Natural killer cell (primary cell): ENCODE measurements at regions not wholly inside any gene's neighbourhood (a gene's known extent, or its start where the extent isn't known, plus 50 kb on each side); places are given as distances from the start of the nearest gene placed in this dataset.

ENCODE experiments used
- ATAC-seq, 3 donors: fragments of 150-1000 bp in 2 of 3; fragments of 200-7000 bp in 1 of 3; cut with Tn5 transposase; 1 replicate in 1 of 3; 2 replicates in 2 of 3; pipeline ENCODE4 v1.10.0; 2021; ENCODE audit warnings: mild to moderate bottlenecking in 2 of 3, moderate library complexity in 2 of 3
- DNase-seq, 2 donors: peaks; one replicate each; pipeline versions ENCODE4 v3.0.0 to v3.0.0-alpha.2; 2013 to 2021; ENCODE audit warnings: mixed read lengths in 1 of 2
- H3K27ac ChIP-seq: one replicate; pipeline ENCODE4 v1.5.1; 2013; ENCODE audit warnings: mild to moderate bottlenecking, low read length
- H3K27me3 ChIP-seq: one replicate; pipeline ENCODE4 v1.6.1; 2013; ENCODE audit warnings: low read length; ENCODE audit not compliant: control insufficient read depth, insufficient read depth
- H3K36me3 ChIP-seq: one replicate; pipeline ENCODE4 v1.6.1; 2013; ENCODE audit warnings: low read length; ENCODE audit not compliant: control insufficient read depth, insufficient read depth
- H3K4me1 ChIP-seq: one replicate; pipeline ENCODE4 v1.6.1; 2013; ENCODE audit warnings: low read length; ENCODE audit not compliant: control insufficient read depth, insufficient read depth
- H3K4me3 ChIP-seq: one replicate; pipeline ENCODE4 v1.5.1; 2013; ENCODE audit warnings: low read length
- H3K9me3 ChIP-seq: one replicate; pipeline ENCODE4 v1.6.1; 2013; ENCODE audit warnings: low read length; ENCODE audit not compliant: control insufficient read depth, insufficient read depth
- H3K27ac Mint-ChIP-seq, 2 donors: one replicate each; pipeline ENCODE4 v1.8.0; 2022; ENCODE audit warnings: mild to moderate bottlenecking in 2 of 2, mixed read lengths in 2 of 2, moderate library complexity in 1 of 2
- H3K27me3 Mint-ChIP-seq, 2 donors: one replicate each; pipeline ENCODE4 v1.8.0; 2022; ENCODE audit warnings: low read depth in 2 of 2, mixed read lengths in 2 of 2
- H3K36me3 Mint-ChIP-seq: one replicate; pipeline ENCODE4 v1.8.0; 2022; ENCODE audit warnings: mixed read lengths
- H3K4me1 Mint-ChIP-seq, 2 donors: one replicate each; pipeline ENCODE4 v1.8.0; 2022; ENCODE audit warnings: mixed read lengths in 2 of 2
- H3K4me3 Mint-ChIP-seq: one replicate; pipeline ENCODE4 v1.8.0; 2022; ENCODE audit warnings: mild to moderate bottlenecking, moderate library complexity, mixed read lengths
- H3K9me3 Mint-ChIP-seq, 2 donors: one replicate each; pipeline ENCODE4 v1.8.0; 2022; ENCODE audit warnings: mixed read lengths in 2 of 2
- WGBS: methylation state at CpG from one replicate; pipeline ENCODE4 v1.1.7; 2013; ENCODE audit warnings: missing lambda C conversion rate; ENCODE audit not compliant: insufficient coverage; 5-methylcytosine and 5-hydroxymethylcytosine counted together
- intact Hi-C: fragments of 100-400 bp; cut with micrococcal nuclease; formaldehyde crosslinking; loops from one replicate; pipeline ENCODE4 v1.14.2; 2022
- TF ChIP-seq, protein P1 (sequence below): fragments of 200-600 bp; IDR thresholded peaks from one replicate; pipeline ENCODE4 v1.8.0; 2022; ENCODE audit warnings: antibody characterized with exemption

- Histone ChIP-seq H3K27ac (no peak overlapping the region), H3K4me1 (no peaks in the 10 kb centered on the region), H3K36me3 (no peaks in the 10 kb centered on the region), H3K9me3 (no peaks in the 10 kb centered on the region), H3K27me3 (no peaks in the 10 kb centered on the region), H3K4me3 (no peak overlapping the region)
- no peaks in the 10 kb centered on the region for H3K36me3 Mint-ChIP-seq
- no peak overlapping the region for H3K4me3 Mint-ChIP-seq
- intact Hi-C loops, result no loop called here
- no peaks in the 10 kb centered on the region for H3K9me3 Mint-ChIP-seq
- ATAC-seq (peak in 1 of 3 donors; percentile 21), DNase-seq (no peak)
- H3K4me1 Mint-ChIP-seq, result no peaks in the 10 kb centered on the region
- H3K27ac Mint-ChIP-seq, result no peak overlapping the region
- H3K27me3 Mint-ChIP-seq, result no peaks in the 10 kb centered on the region
- TF ChIP-seq, protein P1, sequence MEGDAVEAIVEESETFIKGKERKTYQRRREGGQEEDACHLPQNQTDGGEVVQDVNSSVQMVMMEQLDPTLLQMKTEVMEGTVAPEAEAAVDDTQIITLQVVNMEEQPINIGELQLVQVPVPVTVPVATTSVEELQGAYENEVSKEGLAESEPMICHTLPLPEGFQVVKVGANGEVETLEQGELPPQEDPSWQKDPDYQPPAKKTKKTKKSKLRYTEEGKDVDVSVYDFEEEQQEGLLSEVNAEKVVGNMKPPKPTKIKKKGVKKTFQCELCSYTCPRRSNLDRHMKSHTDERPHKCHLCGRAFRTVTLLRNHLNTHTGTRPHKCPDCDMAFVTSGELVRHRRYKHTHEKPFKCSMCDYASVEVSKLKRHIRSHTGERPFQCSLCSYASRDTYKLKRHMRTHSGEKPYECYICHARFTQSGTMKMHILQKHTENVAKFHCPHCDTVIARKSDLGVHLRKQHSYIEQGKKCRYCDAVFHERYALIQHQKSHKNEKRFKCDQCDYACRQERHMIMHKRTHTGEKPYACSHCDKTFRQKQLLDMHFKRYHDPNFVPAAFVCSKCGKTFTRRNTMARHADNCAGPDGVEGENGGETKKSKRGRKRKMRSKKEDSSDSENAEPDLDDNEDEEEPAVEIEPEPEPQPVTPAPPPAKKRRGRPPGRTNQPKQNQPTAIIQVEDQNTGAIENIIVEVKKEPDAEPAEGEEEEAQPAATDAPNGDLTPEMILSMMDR, result no peak
These were observed 263.4 kb downstream of the HHIPL2 start for GRCh38 chr1:222284466-222284865.

GRCh38 chr1:222283147-222283768 lies 264.6 kb downstream of the HHIPL2 start:
- TF ChIP-seq, protein P1, result no peak
- H3K9me3 Mint-ChIP-seq, result no peaks in the 10 kb centered on the region
- intact Hi-C loops, result no loop called here
- Histone ChIP-seq H3K4me3 (no peak overlapping the region), H3K27me3 (no peaks in the 10 kb centered on the region), H3K36me3 (no peaks in the 10 kb centered on the region), H3K9me3 (no peaks in the 10 kb centered on the region), H3K27ac (no peak overlapping the region), H3K4me1 (no peaks in the 10 kb centered on the region)
- DNase-seq (no peak), ATAC-seq (no peak)
- 76% methylated on average over 3 of the region's 4 CpGs for WGBS
- H3K4me1 Mint-ChIP-seq, result no peaks in the 10 kb centered on the region
- no peak overlapping the region for H3K27ac Mint-ChIP-seq
- no peaks in the 10 kb centered on the region for H3K27me3 Mint-ChIP-seq
- no peaks in the 10 kb centered on the region for H3K36me3 Mint-ChIP-seq
- no peak overlapping the region for H3K4me3 Mint-ChIP-seq

DNA sequence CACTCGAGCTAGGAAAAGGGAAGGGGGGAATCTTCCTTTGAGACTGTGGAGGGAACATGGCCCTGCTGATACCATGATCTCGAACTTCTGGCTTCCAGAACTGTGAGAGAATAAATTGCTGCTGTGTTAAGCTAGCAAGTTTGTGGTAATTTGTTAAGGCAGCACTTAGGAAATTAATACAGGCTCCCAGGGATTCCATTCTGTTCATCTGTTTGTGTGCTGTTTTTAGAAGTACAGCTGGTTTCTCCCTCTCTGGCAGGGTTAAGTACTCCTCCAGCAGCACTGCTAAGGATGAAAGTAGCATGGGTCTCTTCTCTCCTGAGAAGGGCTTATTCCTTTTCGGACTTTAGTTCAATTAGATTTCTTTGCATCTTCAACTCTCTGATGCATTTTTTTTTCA lies 268.3 kb downstream of the HHIPL2 start:
- H3K27ac ChIP-seq, result no peak overlapping the region
- DNase-seq (no peak), ATAC-seq (no peak)
- intact Hi-C loops, result no loop called here
- H3K27me3 ChIP-seq, result no peaks in the 10 kb centered on the region
- Mint-ChIP-seq H3K9me3 (no peaks in the 10 kb centered on the region), H3K27me3 (no peaks in the 10 kb centered on the region), H3K4me3 (no peak overlapping the region), H3K36me3 (no peaks in the 10 kb centered on the region), H3K27ac (no peak overlapping the region), H3K4me1 (no peaks in the 10 kb centered on the region)
- no peaks in the 10 kb centered on the region for H3K4me1 ChIP-seq
- H3K9me3 ChIP-seq, result no peaks in the 10 kb centered on the region
- no peak overlapping the region for H3K4me3 ChIP-seq
- no peaks in the 10 kb centered on the region for H3K36me3 ChIP-seq
- WGBS, result 70% methylated on average over 2 of the region's 3 CpGs
- TF ChIP-seq, protein P1, result no peak

DNA sequence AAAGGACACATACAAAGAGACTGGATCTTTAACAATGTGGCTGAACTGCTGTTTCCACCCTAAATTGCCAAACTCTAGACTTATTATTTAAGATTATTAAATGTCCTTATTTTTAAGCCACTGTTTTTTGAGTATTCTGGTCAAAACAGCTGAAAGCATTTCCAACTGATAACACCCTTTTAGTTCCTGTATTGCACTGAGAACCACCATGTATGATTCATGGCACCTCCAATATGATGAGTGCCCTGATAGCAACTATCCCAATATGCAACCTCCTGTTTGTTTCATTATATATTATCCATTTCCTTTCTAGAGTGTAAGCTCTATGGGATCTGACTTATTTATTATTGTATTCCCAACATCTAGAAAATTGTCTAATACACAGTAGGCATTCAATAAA lies 269.4 kb downstream of the HHIPL2 start:
- H3K4me3 Mint-ChIP-seq, result no peak overlapping the region
- Histone ChIP-seq H3K27me3 (no peaks in the 10 kb centered on the region), H3K4me3 (no peak overlapping the region), H3K4me1 (no peaks in the 10 kb centered on the region), H3K9me3 (no peaks in the 10 kb centered on the region), H3K27ac (no peak overlapping the region), H3K36me3 (no peaks in the 10 kb centered on the region)
- DNase-seq, result no peak
- ATAC-seq, result no peak
- H3K36me3 Mint-ChIP-seq, result no peaks in the 10 kb centered on the region
- H3K27ac Mint-ChIP-seq, result no peak overlapping the region
- H3K4me1 Mint-ChIP-seq, result no peaks in the 10 kb centered on the region
- peaks cover 0 to 1% of the 10 kb centered on the region in 2 donors for H3K27me3 Mint-ChIP-seq
- H3K9me3 Mint-ChIP-seq, result no peaks in the 10 kb centered on the region
- TF ChIP-seq, protein P1, result no peak
- intact Hi-C loops, result no loop called here
